Activated CD4-positive, alpha-beta T cell treated with anti-CD3 and anti-CD28 coated beads, Interleukin-2, amount 10 ng/mL, durations not matched to agents 24 days and 14 days (primary cell): ENCODE measurements at regions not wholly inside any gene's neighbourhood (a gene's known extent, or its start where the extent isn't known, plus 50 kb on each side); places are given as distances from the start of the nearest gene placed in this dataset.
"Not testable (repeated sequence)": the region's sequence is repeated elsewhere in the genome, so short reads cannot be mapped to it uniquely, and the experiment has no call there.

Experiments
- DNase-seq: peaks from one replicate; pipeline ENCODE4 v3.0.0; 2022
- H3K27ac Mint-ChIP-seq: one replicate; pipeline ENCODE4 v1.8.0; 2022; ENCODE audit warnings: mild to moderate bottlenecking, mixed read lengths
- H3K27me3 Mint-ChIP-seq: one replicate; pipeline ENCODE4 v1.8.0; 2022; ENCODE audit warnings: mixed read lengths
- H3K36me3 Mint-ChIP-seq: one replicate; pipeline ENCODE4 v1.8.0; 2022; ENCODE audit warnings: low read depth, mild to moderate bottlenecking, mixed read lengths
- H3K4me1 Mint-ChIP-seq: one replicate; pipeline ENCODE4 v1.8.0; 2021; ENCODE audit warnings: mixed read lengths
- H3K4me3 Mint-ChIP-seq: one replicate; pipeline ENCODE4 v1.8.0; 2022; ENCODE audit warnings: mild to moderate bottlenecking, moderate library complexity, mixed read lengths
- H3K9me3 Mint-ChIP-seq: one replicate; pipeline ENCODE4 v1.8.0; 2021; ENCODE audit warnings: mixed read lengths
- intact Hi-C: fragments of 100-400 bp; cut with micrococcal nuclease; formaldehyde crosslinking; loops from one replicate; pipeline ENCODE4 v1.15.1; 2023

- H3K27ac Mint-ChIP-seq, result no peak overlapping the region
- H3K27me3 Mint-ChIP-seq, result peaks cover 14% of the 10 kb centered on the region
- H3K36me3 Mint-ChIP-seq, result no peaks in the 10 kb centered on the region
- intact Hi-C loops, result no loop called here
- no peak overlapping the region for H3K4me3 Mint-ChIP-seq
- H3K4me1 Mint-ChIP-seq, result no peaks in the 10 kb centered on the region
- no peaks in the 10 kb centered on the region for H3K9me3 Mint-ChIP-seq
- no peak for DNase-seq
Observed at GRCh38 chr2:747762-748351, 70.7 kb upstream of the TMEM18 start.

GRCh38 chr2:746697-747096 lies 69.5 kb upstream of the TMEM18 start:
- H3K4me3 Mint-ChIP-seq, result no peak overlapping the region
- no peak overlapping the region for H3K27ac Mint-ChIP-seq
- H3K4me1 Mint-ChIP-seq, result no peaks in the 10 kb centered on the region
- H3K36me3 Mint-ChIP-seq, result no peaks in the 10 kb centered on the region
- no peaks in the 10 kb centered on the region for H3K9me3 Mint-ChIP-seq
- no peak for DNase-seq
- peaks cover 24% of the 10 kb centered on the region for H3K27me3 Mint-ChIP-seq
- intact Hi-C loops, result no loop called here

DNA sequence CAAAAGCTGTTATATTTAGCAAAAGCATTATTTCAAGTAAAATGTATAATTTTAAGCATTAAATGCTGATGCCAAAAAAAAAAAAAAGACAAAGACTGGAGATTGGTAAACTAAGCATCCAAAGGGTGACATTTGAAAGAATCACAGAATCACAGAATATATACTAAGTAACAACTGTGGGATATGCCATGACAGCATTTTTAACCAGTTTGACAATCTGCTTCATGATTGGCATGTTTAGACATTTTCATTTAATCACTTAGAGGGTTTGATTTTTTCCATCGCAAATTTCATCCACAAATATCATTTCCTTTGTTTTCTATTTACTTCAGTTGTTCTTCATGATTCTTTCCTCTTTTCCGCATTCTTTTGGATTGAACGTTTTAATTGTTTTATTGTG lies 66.9 kb upstream of the TMEM18 start:
- no peak for DNase-seq
- Mint-ChIP-seq H3K27ac (no peak overlapping the region), H3K36me3 (no peaks in the 10 kb centered on the region), H3K9me3 (no peaks in the 10 kb centered on the region), H3K27me3 (peaks cover 40% of the 10 kb centered on the region), H3K4me1 (peaks cover 7% of the 10 kb centered on the region), H3K4me3 (no peak overlapping the region)
- intact Hi-C loops, result no loop called here

GRCh38 chr2:742221-742620 lies 65.0 kb upstream of the TMEM18 start:
- Mint-ChIP-seq H3K4me3 (no peak overlapping the region), H3K27ac (no peak overlapping the region), H3K36me3 (no peaks in the 10 kb centered on the region), H3K27me3 (peaks cover 45% of the 10 kb centered on the region), H3K9me3 (no peaks in the 10 kb centered on the region), H3K4me1 (peaks cover 7% of the 10 kb centered on the region)
- intact Hi-C loops, result no loop called here
- no peak for DNase-seq

DNA sequence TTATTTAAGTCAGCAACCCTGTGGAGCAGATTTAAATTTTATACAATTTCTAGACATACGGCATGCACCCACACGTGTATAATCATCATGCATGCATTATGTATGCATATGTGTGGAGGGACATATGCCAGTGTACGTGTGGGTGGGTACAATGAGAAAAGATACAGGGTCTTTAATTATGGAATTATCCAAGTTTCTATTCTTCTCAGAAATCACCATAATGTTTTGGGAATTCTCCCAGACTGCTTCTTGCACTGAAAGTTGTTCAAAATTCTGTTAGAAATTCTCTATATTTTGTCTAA lies 63.9 kb upstream of the TMEM18 start:
- H3K36me3 Mint-ChIP-seq, result no peaks in the 10 kb centered on the region
- H3K9me3 Mint-ChIP-seq, result no peaks in the 10 kb centered on the region
- intact Hi-C loops, result no loop called here
- H3K4me1 Mint-ChIP-seq, result peaks cover 7% of the 10 kb centered on the region
- DNase-seq, result no peak
- no peak overlapping the region for H3K27ac Mint-ChIP-seq
- peaks cover 45% of the 10 kb centered on the region for H3K27me3 Mint-ChIP-seq
- H3K4me3 Mint-ChIP-seq, result no peak overlapping the region

DNA sequence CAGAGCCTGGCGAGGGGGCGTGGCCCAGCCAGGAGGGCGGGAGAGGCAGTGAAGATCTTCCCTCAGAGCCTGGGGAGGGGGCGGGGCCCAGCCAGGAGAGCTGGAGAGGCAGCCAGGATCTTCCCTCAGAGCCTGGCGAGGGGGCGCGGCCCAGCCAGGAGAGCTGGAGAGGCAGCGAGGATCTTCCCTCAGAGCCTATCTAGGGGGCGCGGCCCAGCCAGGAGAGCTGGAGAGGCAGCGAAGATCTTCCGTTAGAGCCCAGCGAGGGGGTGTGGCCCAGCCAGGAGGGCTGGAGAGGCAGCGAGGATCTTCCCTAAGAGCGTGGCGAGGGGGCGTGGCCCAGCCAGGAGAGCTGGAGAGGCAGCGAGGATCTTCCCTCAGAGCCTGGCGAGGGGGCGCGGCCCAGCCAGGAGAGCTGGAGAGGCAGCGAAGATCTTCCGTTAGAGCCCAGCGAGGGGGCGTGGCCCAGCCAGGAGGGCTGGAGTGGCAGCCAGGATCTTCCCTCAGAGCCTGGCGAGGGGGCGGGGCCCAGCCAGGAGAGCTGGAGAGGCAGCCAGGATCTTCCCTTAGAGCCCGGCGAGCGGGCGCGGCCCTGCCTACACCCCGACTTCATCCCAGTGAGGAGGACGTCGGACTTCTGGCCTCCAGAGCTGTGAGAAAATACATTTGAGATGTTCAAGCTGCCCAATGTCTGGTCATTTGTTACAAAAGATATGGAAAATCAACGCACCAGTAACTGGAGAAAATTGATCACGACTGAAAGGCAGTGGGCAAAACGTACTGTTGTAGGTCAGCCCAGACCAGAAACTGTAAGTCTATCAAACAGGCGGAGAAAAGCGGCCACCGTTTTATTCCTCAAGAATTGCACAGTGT lies 63.4 kb upstream of the TMEM18 start:
- H3K27ac Mint-ChIP-seq, H3K4me1 Mint-ChIP-seq: not testable (repeated sequence)

GRCh38 chr2:739864-740321 lies 62.7 kb upstream of the TMEM18 start:
- Mint-ChIP-seq H3K4me3 (peak overlapping the region; percentile 73), H3K27me3 (peaks cover 41% of the 10 kb centered on the region)
- intact Hi-C loops, H3K4me1 Mint-ChIP-seq, H3K9me3 Mint-ChIP-seq, H3K36me3 Mint-ChIP-seq, H3K27ac Mint-ChIP-seq, DNase-seq: not testable (repeated sequence)

More for the DNA sequence above, 63.4 kb upstream of the TMEM18 start:
- intact Hi-C loops, H3K36me3 Mint-ChIP-seq, DNase-seq, H3K9me3 Mint-ChIP-seq: not testable (repeated sequence)
- Mint-ChIP-seq H3K27me3 (peaks cover 44% of the 10 kb centered on the region), H3K4me3 (peak overlapping the region; percentile 73)

DNA sequence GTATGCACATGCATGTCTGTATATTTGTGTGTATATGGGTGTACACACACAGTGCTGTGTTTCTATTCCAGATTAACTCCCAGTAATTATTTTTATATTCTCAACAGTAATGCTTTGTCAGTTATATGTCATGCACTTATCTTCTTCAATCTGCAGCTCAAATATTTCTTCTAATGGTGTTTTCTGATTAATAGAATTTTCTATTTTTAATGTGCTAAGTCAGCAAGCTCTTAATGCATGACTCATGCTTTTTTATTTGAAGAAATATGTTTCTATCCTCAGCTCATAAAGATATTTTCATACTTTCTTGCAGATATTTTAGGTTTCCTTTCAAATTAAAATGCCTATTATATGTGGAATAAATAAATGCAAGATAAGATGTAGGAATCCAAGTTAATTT lies 59.7 kb upstream of the TMEM18 start:
- no peaks in the 10 kb centered on the region for H3K9me3 Mint-ChIP-seq
- DNase-seq, result no peak
- H3K4me3 Mint-ChIP-seq, result no peak overlapping the region
- H3K27me3 Mint-ChIP-seq, result peaks cover 23% of the 10 kb centered on the region
- intact Hi-C loops, result no loop called here
- H3K27ac Mint-ChIP-seq, result no peak overlapping the region
- H3K36me3 Mint-ChIP-seq, result no peaks in the 10 kb centered on the region
- peaks cover 7% of the 10 kb centered on the region for H3K4me1 Mint-ChIP-seq

- Mint-ChIP-seq H3K36me3 (no peaks in the 10 kb centered on the region), H3K4me3 (no peak overlapping the region), H3K27ac (no peak overlapping the region), H3K4me1 (peaks cover 7% of the 10 kb centered on the region), H3K9me3 (no peaks in the 10 kb centered on the region), H3K27me3 (peaks cover 19% of the 10 kb centered on the region)
- no peak for DNase-seq
- intact Hi-C loops, result no loop called here
Observed at GRCh38 chr2:735670-736218, 58.5 kb upstream of the TMEM18 start.

DNA sequence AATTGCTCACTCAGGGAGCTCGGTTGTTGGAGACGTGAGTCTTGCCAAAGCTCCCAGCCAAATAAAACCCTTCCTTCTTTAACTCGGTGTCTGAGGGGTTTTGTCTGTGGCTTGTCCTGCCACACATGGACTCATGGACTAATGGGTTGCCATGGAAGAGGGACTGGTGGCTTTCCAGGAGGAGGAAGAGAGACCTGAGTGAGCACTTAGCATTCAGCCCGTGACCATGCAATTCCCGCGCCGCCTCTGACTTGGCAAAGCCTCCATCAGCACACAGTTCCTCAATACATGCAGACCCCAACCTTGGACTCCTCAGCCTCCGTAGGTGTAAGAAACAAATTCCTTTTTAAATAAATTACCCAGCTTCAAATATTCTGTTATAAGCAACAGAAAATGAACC lies 57.3 kb upstream of the TMEM18 start:
- no peaks in the 10 kb centered on the region for H3K36me3 Mint-ChIP-seq
- H3K27me3 Mint-ChIP-seq, result peaks cover 13% of the 10 kb centered on the region
- no peak for DNase-seq
- H3K27ac Mint-ChIP-seq, result no peak overlapping the region
- H3K9me3 Mint-ChIP-seq, result no peaks in the 10 kb centered on the region
- peaks cover 2% of the 10 kb centered on the region for H3K4me1 Mint-ChIP-seq
- intact Hi-C loops, result no loop called here
- H3K4me3 Mint-ChIP-seq, result no peak overlapping the region

DNA sequence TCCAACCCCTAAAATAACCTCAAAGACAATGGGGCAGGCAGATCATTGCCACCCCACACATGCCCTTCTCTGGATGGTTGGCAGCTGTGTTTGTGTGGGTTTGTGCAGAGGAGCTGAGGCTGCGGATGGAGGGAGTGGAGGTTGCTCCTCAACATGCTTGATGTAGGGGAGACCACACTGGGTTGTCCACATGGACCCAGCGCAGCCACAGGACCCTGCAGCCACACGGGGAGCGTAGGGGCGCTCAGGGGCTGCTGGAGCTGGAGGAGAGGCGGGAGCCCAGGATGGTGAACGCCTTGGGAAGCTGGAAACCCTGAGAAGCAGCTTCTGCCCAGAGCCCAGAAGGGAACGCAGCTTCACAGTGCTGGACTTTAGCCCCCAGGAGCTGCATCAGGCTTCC lies 56.3 kb upstream of the TMEM18 start:
- intact Hi-C loops, result no loop called here
- Mint-ChIP-seq H3K4me1 (no peaks in the 10 kb centered on the region), H3K9me3 (no peaks in the 10 kb centered on the region), H3K27me3 (peaks cover 8% of the 10 kb centered on the region), H3K4me3 (no peak overlapping the region), H3K27ac (no peak overlapping the region), H3K36me3 (no peaks in the 10 kb centered on the region)
- no peak for DNase-seq

DNA sequence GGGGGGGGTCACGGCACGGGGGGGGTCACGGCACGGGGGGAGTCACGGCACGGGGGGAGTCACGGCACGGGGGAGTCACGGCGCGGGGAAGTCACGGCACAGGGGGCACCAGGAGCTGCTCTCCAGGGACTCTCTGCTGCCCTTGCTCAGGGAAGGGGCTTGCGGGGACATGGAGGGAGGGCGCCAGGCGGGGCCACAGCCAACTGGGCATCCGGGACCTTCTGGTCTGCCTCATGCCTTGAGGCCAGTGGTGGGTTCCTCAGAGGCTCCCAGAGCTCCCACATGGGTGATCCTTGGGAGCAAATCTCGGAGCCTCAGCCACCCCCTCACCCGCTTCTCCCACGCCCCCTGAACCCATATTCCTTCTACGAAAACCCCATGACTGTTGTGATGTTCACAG lies 55.8 kb upstream of the TMEM18 start:
- Mint-ChIP-seq H3K36me3 (no peaks in the 10 kb centered on the region), H3K9me3 (no peaks in the 10 kb centered on the region)
- DNase-seq, result no peak

GRCh38 chr2:731711-732110 lies 54.5 kb upstream of the TMEM18 start:
- no peak overlapping the region for H3K4me3 Mint-ChIP-seq
- no peaks in the 10 kb centered on the region for H3K36me3 Mint-ChIP-seq
- no peak for DNase-seq
- H3K4me1 Mint-ChIP-seq, result no peaks in the 10 kb centered on the region
- intact Hi-C loops, result no loop called here
- peaks cover 5% of the 10 kb centered on the region for H3K27me3 Mint-ChIP-seq
- no peak overlapping the region for H3K27ac Mint-ChIP-seq
- no peaks in the 10 kb centered on the region for H3K9me3 Mint-ChIP-seq

More for the DNA sequence above, 55.8 kb upstream of the TMEM18 start:
- intact Hi-C loops, result no loop called here
- Mint-ChIP-seq H3K4me1 (no peaks in the 10 kb centered on the region), H3K27me3 (peaks cover 8% of the 10 kb centered on the region), H3K27ac (no peak overlapping the region), H3K4me3 (no peak overlapping the region)

GRCh38 chr2:729376-729861 lies 52.2 kb upstream of the TMEM18 start:
- Mint-ChIP-seq H3K27me3 (peaks cover 14% of the 10 kb centered on the region), H3K4me3 (no peak overlapping the region), H3K4me1 (no peaks in the 10 kb centered on the region), H3K9me3 (no peaks in the 10 kb centered on the region), H3K27ac (no peak overlapping the region), H3K36me3 (no peaks in the 10 kb centered on the region)
- intact Hi-C loops, result no loop called here
- DNase-seq, result no peak
